Fibroblast of peridontal ligament (primary cell): ENCODE measurements at regions not wholly inside any gene's neighbourhood (a gene's known extent, or its start where the extent isn't known, plus 50 kb on each side); places are given as distances from the start of the nearest gene placed in this dataset.
"Not testable (repeated sequence)": the region's sequence is repeated elsewhere in the genome, so short reads cannot be mapped to it uniquely, and the experiment has no call there.

Experiments used
- DNase-seq: peaks from one replicate; pipeline ENCODE4 v3.0.0-alpha.2; 2010; ENCODE audit errors: extremely low read depth

- DNase-seq = no peak
Measured at GRCh38 chr12:131389054-131390013, 321.6 kb upstream of the SFSWAP start.

- DNase-seq = no peak
Measured at GRCh38 chr12:131390412-131391334, 320.2 kb upstream of the SFSWAP start.

GRCh38 chr12:131391399-131391798 lies 319.5 kb upstream of the SFSWAP start:
- DNase-seq = no peak

- DNase-seq = not testable (repeated sequence)
Measured at GRCh38 chr12:131394752-131395151, 316.1 kb upstream of the SFSWAP start.

- not testable (repeated sequence) for DNase-seq
Measured at GRCh38 chr12:131395209-131395684, 315.6 kb upstream of the SFSWAP start.

GRCh38 chr12:131395971-131396573 lies 314.8 kb upstream of the SFSWAP start:
- no peak for DNase-seq

- DNase-seq = no peak
Measured at GRCh38 chr12:131397493-131398181, 313.3 kb upstream of the SFSWAP start.

GRCh38 chr12:131399000-131399399 lies 311.9 kb upstream of the SFSWAP start:
- DNase-seq = no peak

- not testable (repeated sequence) for DNase-seq
Measured at GRCh38 chr12:131400668-131401294, 310.1 kb upstream of the SFSWAP start.

- DNase-seq = not testable (repeated sequence)
Measured at GRCh38 chr12:131401907-131402633, 308.8 kb upstream of the SFSWAP start.

- DNase-seq = no peak
Measured at GRCh38 chr12:131402781-131403396, 308.0 kb upstream of the SFSWAP start.

GRCh38 chr12:131403676-131404075 lies 307.2 kb upstream of the SFSWAP start:
- no peak for DNase-seq

GRCh38 chr12:131404705-131405104 lies 306.2 kb upstream of the SFSWAP start:
- DNase-seq = no peak

GRCh38 chr12:131407221-131408035 lies 303.5 kb upstream of the SFSWAP start:
- no peak for DNase-seq

GRCh38 chr12:131408036-131408365 lies 302.9 kb upstream of the SFSWAP start:
- DNase-seq = no peak

GRCh38 chr12:131408484-131408883 lies 302.4 kb upstream of the SFSWAP start:
- no peak for DNase-seq

- no peak for DNase-seq
Measured at GRCh38 chr12:131409211-131409610, 301.7 kb upstream of the SFSWAP start.

GRCh38 chr12:131411827-131412226 lies 299.1 kb upstream of the SFSWAP start:
- DNase-seq = not testable (repeated sequence)

- no peak for DNase-seq
Measured at GRCh38 chr12:131413006-131413405, 297.9 kb upstream of the SFSWAP start.
